Osteocyte (in vitro differentiated cells): ENCODE measurements at regions not wholly inside any gene's neighbourhood (a gene's known extent, or its start where the extent isn't known, plus 50 kb on each side); places are given as distances from the start of the nearest gene placed in this dataset.

Source experiments
- DNase-seq: peaks from one replicate; pipeline ENCODE4 v3.0.0; 2021; ENCODE audit warnings: mixed read lengths; ENCODE audit not compliant: unreplicated experiment; ENCODE audit errors: extremely low spot score
- H3K27ac Mint-ChIP-seq: one replicate; pipeline ENCODE4 v1.8.0; 2021; ENCODE audit warnings: mild to moderate bottlenecking, mixed read lengths; ENCODE audit not compliant: unreplicated experiment
- H3K27me3 Mint-ChIP-seq: one replicate; pipeline ENCODE4 v1.8.0; 2021; ENCODE audit warnings: mixed read lengths; ENCODE audit not compliant: unreplicated experiment
- H3K36me3 Mint-ChIP-seq: one replicate; pipeline ENCODE4 v1.8.0; 2021; ENCODE audit warnings: mixed read lengths; ENCODE audit not compliant: unreplicated experiment
- H3K4me1 Mint-ChIP-seq: one replicate; pipeline ENCODE4 v1.8.0; 2021; ENCODE audit warnings: mixed read lengths; ENCODE audit not compliant: unreplicated experiment
- H3K4me3 Mint-ChIP-seq: one replicate; pipeline ENCODE4 v1.8.0; 2021; ENCODE audit warnings: mild to moderate bottlenecking, moderate library complexity, mixed read lengths; ENCODE audit not compliant: unreplicated experiment
- H3K9me3 Mint-ChIP-seq: one replicate; pipeline ENCODE4 v1.8.0; 2021; ENCODE audit warnings: mixed read lengths; ENCODE audit not compliant: unreplicated experiment
- TF ChIP-seq, protein P1 (sequence below): fragments of 200-600 bp; sonication (generic); IDR thresholded peaks from 2 replicates; pipeline ENCODE4 v1.5.0; 2021; ENCODE audit warnings: antibody characterized with exemption, mild to moderate bottlenecking, moderate library complexity

DNA sequence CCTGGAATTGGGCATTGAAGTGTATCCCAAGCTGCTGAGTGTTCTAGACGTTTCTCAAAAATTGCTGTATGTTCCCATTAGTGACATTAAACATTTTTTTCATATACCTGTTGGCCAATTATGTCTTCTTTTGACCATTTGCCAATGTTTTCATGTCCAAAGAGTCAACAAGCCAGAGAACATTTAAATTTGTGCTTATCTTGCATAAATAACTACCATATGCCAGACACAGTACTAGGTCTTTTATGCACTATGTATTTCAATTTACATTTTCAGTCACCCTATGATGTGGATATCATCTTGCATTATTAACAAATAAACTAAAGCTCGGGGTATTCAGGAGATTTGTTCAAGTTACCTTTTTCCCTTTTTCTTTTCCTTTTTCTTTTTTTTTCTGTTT lies 632.9 kb upstream of the C16orf82 start:
- TF ChIP-seq, protein P1, sequence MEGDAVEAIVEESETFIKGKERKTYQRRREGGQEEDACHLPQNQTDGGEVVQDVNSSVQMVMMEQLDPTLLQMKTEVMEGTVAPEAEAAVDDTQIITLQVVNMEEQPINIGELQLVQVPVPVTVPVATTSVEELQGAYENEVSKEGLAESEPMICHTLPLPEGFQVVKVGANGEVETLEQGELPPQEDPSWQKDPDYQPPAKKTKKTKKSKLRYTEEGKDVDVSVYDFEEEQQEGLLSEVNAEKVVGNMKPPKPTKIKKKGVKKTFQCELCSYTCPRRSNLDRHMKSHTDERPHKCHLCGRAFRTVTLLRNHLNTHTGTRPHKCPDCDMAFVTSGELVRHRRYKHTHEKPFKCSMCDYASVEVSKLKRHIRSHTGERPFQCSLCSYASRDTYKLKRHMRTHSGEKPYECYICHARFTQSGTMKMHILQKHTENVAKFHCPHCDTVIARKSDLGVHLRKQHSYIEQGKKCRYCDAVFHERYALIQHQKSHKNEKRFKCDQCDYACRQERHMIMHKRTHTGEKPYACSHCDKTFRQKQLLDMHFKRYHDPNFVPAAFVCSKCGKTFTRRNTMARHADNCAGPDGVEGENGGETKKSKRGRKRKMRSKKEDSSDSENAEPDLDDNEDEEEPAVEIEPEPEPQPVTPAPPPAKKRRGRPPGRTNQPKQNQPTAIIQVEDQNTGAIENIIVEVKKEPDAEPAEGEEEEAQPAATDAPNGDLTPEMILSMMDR, result no peak
- DNase-seq, result no peak
- Mint-ChIP-seq H3K4me3 (no peak overlapping the region), H3K27me3 (no peaks in the 10 kb centered on the region), H3K9me3 (peaks cover 31% of the 10 kb centered on the region), H3K27ac (no peak overlapping the region), H3K36me3 (no peaks in the 10 kb centered on the region), H3K4me1 (no peaks in the 10 kb centered on the region)

DNA sequence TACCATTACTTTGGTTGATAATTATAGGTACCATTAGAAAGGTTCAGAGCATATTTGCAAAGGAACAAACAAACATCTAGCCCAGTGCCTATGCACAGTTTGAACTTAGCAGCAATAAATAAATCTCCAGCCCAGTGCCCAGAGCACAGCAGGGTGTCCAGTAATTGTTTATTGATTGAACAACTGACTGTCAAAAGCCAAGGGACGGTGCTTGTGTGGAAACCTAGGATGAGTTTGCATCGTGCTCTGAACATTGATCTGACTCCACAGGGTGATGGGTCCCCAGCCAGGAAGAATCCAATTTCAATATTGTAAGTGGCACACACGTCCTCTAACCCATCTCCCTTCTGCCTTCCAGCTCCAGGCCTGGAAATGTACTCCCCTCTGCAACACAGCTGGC lies 625.5 kb upstream of the C16orf82 start:
- H3K27me3 Mint-ChIP-seq, result no peaks in the 10 kb centered on the region
- no peaks in the 10 kb centered on the region for H3K4me1 Mint-ChIP-seq
- no peaks in the 10 kb centered on the region for H3K36me3 Mint-ChIP-seq
- DNase-seq, result no peak
- TF ChIP-seq, protein P1, result no peak
- no peak overlapping the region for H3K27ac Mint-ChIP-seq
- H3K4me3 Mint-ChIP-seq, result no peak overlapping the region
- H3K9me3 Mint-ChIP-seq, result peaks cover 37% of the 10 kb centered on the region

DNA sequence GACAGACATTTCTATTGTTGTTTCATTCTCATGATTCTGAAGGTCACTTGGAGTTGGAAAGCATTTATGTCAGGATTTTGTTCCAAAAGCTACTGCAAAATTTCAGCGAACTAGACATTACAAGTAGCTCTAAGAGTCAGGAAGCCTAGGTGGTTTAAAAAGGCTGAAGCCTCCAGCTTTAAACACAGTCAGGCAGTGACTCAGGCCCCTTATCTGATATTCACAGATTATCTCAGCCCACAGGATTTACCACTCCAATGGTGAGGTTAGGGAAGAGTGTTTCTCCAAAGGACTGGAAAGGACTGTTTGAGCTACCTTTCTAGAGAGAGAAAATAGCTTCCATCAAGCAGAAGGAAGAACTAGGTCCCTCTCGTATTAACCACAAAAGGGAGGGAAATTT lies 624.4 kb upstream of the C16orf82 start:
- Mint-ChIP-seq H3K9me3 (peaks cover 27% of the 10 kb centered on the region), H3K4me3 (no peak overlapping the region), H3K4me1 (no peaks in the 10 kb centered on the region), H3K27me3 (no peaks in the 10 kb centered on the region), H3K27ac (no peak overlapping the region), H3K36me3 (no peaks in the 10 kb centered on the region)
- TF ChIP-seq, protein P1, result no peak
- no peak for DNase-seq

DNA sequence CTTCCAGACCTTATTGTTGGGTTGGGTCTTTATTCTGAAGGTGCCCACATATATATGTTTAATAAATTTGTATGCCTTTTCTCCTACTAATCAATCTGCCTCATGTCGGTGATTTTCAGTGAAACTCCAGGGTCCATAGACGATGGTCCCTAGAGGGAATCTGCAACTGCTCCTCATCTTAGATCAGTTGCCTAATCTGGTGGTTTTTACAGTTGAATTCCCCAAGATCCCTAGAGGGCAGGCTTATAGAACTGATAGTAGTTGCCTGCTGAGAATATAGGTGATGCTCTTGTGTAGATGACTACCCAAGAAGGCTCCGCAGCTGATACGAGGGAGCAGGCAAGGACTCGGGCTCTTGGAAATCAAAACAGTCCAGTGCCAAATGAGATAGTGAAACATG lies 619.2 kb upstream of the C16orf82 start:
- no peak overlapping the region for H3K4me3 Mint-ChIP-seq
- no peaks in the 10 kb centered on the region for H3K4me1 Mint-ChIP-seq
- no peak overlapping the region for H3K27ac Mint-ChIP-seq
- TF ChIP-seq, protein P1, result no peak
- no peaks in the 10 kb centered on the region for H3K27me3 Mint-ChIP-seq
- DNase-seq, result no peak
- no peaks in the 10 kb centered on the region for H3K36me3 Mint-ChIP-seq
- peaks cover 17% of the 10 kb centered on the region for H3K9me3 Mint-ChIP-seq

DNA sequence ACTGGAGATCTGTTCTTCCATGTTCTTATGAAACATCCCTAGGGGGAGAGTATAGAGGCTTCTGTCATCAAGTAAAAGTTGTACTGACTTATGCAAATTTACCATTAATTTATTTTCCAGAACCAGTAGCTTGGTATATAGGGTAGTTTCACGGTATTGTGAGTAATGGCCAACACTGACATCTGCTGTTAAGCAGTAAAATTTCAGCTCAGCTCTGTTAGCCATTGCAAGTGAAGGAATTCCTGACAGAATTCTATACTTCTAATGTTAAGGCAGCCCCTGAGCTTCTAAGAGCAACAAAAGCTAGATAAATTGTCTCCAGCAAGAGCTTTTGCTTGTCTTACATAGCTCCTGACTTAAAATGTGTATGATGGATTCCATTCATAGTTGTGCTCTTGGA lies 613.5 kb upstream of the C16orf82 start:
- no peaks in the 10 kb centered on the region for H3K4me1 Mint-ChIP-seq
- H3K9me3 Mint-ChIP-seq, result peaks cover 17% of the 10 kb centered on the region
- no peak overlapping the region for H3K4me3 Mint-ChIP-seq
- no peak overlapping the region for H3K27ac Mint-ChIP-seq
- no peaks in the 10 kb centered on the region for H3K36me3 Mint-ChIP-seq
- TF ChIP-seq, protein P1, result no peak
- H3K27me3 Mint-ChIP-seq, result no peaks in the 10 kb centered on the region
- no peak for DNase-seq
